ENCODE measurements at regions not wholly inside any gene's neighbourhood (a gene's known extent, or its start where the extent isn't known, plus 50 kb on each side); places are given as distances from the start of the nearest gene placed in this dataset.

GRCh38 chr5:1746371-1747078, 53.1 kb downstream of the MRPL36 start:
- TF ChIP-seq ZNF70 (CRISPR knock-in tag; IDR thresholded peaks at IDR 0.05) (no peak), GLIS3 (CRISPR knock-in tag; IDR thresholded peaks at IDR 0.05) (no peak), OSR1 (CRISPR knock-in tag; IDR thresholded peaks at IDR 0.05) (no peak), ISL1 (CRISPR knock-in tag; IDR thresholded peaks at IDR 0.05) (no peak), RARB (CRISPR knock-in tag; IDR thresholded peaks at IDR 0.05) (no peak), PATZ1 (CRISPR knock-in tag; IDR thresholded peaks at IDR 0.05; ENCODE audit: borderline replicate concordance) (no peak), ZC3H10 (CRISPR knock-in tag; IDR thresholded peaks at IDR 0.05) (no peak)
- no peak for ATAC-seq

GRCh38 chr5:1745796-1746370, 53.8 kb downstream of the MRPL36 start:
- ATAC-seq = no peak
- TF ChIP-seq TSHZ2 (CRISPR knock-in tag; IDR thresholded peaks at IDR 0.05) = no peak
- TF ChIP-seq ZC3H10 (CRISPR knock-in tag; IDR thresholded peaks at IDR 0.05) = no peak
- no peak for TF ChIP-seq SNAI2 (CRISPR knock-in tag; IDR thresholded peaks at IDR 0.05)
- TF ChIP-seq PATZ1 (CRISPR knock-in tag; IDR thresholded peaks at IDR 0.05; ENCODE audit: borderline replicate concordance) = no peak

GRCh38 chr5:1745123-1745795, 54.4 kb downstream of the MRPL36 start:
- no peak for TF ChIP-seq ZC3H10 (CRISPR knock-in tag; IDR thresholded peaks at IDR 0.05)
- TF ChIP-seq CREB5 (CRISPR knock-in tag; IDR thresholded peaks at IDR 0.05; ENCODE audit: low read depth) = no peak
- ATAC-seq = no peak

GRCh38 chr5:1744393-1745122, 55.1 kb downstream of the MRPL36 start:
- no peak for TF ChIP-seq PPARA (CRISPR knock-in tag; IDR thresholded peaks at IDR 0.05; ENCODE audit: borderline replicate concordance)
- TF ChIP-seq TSHZ2 (CRISPR knock-in tag; IDR thresholded peaks at IDR 0.05) = no peak
- TF ChIP-seq OSR1 (CRISPR knock-in tag; IDR thresholded peaks at IDR 0.05) = no peak
- TF ChIP-seq CSDC2 (CRISPR knock-in tag; IDR thresholded peaks at IDR 0.05) = no peak
- no peak for TF ChIP-seq ISL1 (CRISPR knock-in tag; IDR thresholded peaks at IDR 0.05)
- TF ChIP-seq GLIS3 (CRISPR knock-in tag; IDR thresholded peaks at IDR 0.05) = no peak
- TF ChIP-seq ZNF70 (CRISPR knock-in tag; IDR thresholded peaks at IDR 0.05) = no peak
- ATAC-seq = no peak
